Effector memory CD4-positive, alpha-beta T cell (primary cell): ENCODE measurements at regions not wholly inside any gene's neighbourhood (a gene's known extent, or its start where the extent isn't known, plus 50 kb on each side); places are given as distances from the start of the nearest gene placed in this dataset.

Experiments used
- DNase-seq, 3 donors: peaks; one replicate each; pipeline ENCODE4 v3.0.0-alpha.2; 2020
- H3K27ac ChIP-seq: 2 replicates; pipeline ENCODE4 v1.7.0; 2013; ENCODE audit warnings: mild to moderate bottlenecking, low read length, moderate library complexity; ENCODE audit not compliant: insufficient read depth, poor library complexity, severe bottlenecking
- H3K27me3 ChIP-seq: replicated peaks from 2 replicates; pipeline ENCODE4 v1.7.0; 2013; ENCODE audit warnings: mild to moderate bottlenecking, low read length; ENCODE audit not compliant: insufficient read depth, control insufficient read depth, poor library complexity, severe bottlenecking
- H3K36me3 ChIP-seq: 2 replicates; pipeline ENCODE4 v1.7.0; 2013; ENCODE audit warnings: mild to moderate bottlenecking, low read length, moderate library complexity; ENCODE audit not compliant: control insufficient read depth, insufficient read depth
- H3K4me1 ChIP-seq: 2 replicates; pipeline ENCODE4 v1.7.0; 2013; ENCODE audit warnings: low read length, mild to moderate bottlenecking; ENCODE audit not compliant: control insufficient read depth, insufficient read depth, poor library complexity, severe bottlenecking
- H3K4me3 ChIP-seq: 2 replicates; pipeline ENCODE4 v1.7.0; 2013; ENCODE audit warnings: low read length, low read depth, mild to moderate bottlenecking; ENCODE audit not compliant: insufficient read depth, poor library complexity, severe bottlenecking
- H3K9me3 ChIP-seq: 2 replicates; pipeline ENCODE4 v1.7.0; 2013; ENCODE audit warnings: mild to moderate bottlenecking, low read length, moderate library complexity; ENCODE audit not compliant: control insufficient read depth

DNA sequence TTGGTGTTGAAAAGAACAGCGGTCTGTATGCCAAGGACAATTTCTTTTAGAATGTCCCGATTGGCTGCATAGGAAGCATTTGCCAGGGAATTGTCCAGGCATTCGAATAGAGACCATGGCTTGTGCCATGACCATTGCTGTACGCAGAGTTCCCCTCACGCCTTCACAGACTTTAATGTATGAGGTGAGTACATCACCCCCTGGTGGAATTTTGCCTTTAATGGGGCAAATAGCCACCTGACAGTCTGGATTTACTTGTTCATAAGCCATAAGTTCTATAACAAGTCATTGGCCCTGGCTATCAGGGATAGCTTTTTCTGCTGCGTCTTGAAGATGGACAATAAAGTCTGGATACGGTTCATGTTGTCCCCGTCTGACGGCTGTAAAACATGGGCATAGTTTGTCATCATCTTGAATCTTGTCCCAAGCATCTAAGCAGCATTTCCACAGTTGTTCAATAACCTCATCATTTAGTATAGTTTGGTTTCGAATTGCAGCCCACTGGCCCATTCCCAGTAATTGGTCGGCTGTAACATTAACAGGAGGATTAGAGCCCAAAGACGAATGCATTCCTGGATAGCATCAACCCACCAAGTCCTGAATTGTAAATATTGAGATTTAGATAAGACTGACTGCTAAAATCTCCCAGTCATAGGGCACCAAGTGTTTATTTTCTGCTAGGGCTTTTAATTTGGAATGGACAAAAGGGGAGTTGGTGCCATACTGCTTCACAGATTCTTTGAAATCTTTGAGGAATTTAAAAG, 67.7 kb upstream of the ARL4D start:
- Histone ChIP-seq H3K9me3 (no peaks in the 10 kb centered on the region), H3K27ac (no peak overlapping the region), H3K4me1 (peaks cover 3% of the 10 kb centered on the region), H3K4me3 (no peak overlapping the region), H3K36me3 (no peaks in the 10 kb centered on the region), H3K27me3 (no peaks in the 10 kb centered on the region)
- no peak for DNase-seq

DNA sequence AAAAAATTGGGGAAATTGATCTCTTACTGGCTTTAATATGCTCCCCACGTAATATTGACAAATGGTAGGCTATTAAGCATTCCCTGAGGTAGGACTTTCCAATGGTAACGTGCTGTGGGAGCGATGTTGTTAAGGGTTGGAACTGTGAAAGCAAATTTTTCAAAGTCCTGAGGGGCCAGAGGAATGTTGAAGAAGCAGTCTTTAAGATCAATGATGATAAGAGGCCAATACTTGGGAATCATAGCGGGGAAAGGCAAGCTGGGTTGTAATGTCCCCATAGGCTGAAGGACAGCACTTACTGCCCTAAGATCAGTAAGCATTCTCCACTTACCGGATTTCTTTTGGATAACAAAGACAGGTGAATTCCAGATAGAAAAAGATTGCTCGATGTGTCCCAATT, 69.6 kb upstream of the ARL4D start:
- H3K27me3 ChIP-seq, result no peaks in the 10 kb centered on the region
- no peak for DNase-seq
- no peaks in the 10 kb centered on the region for H3K36me3 ChIP-seq
- H3K27ac ChIP-seq, result no peak overlapping the region
- no peaks in the 10 kb centered on the region for H3K9me3 ChIP-seq
- H3K4me1 ChIP-seq, result peaks cover 3% of the 10 kb centered on the region
- H3K4me3 ChIP-seq, result no peak overlapping the region

DNA sequence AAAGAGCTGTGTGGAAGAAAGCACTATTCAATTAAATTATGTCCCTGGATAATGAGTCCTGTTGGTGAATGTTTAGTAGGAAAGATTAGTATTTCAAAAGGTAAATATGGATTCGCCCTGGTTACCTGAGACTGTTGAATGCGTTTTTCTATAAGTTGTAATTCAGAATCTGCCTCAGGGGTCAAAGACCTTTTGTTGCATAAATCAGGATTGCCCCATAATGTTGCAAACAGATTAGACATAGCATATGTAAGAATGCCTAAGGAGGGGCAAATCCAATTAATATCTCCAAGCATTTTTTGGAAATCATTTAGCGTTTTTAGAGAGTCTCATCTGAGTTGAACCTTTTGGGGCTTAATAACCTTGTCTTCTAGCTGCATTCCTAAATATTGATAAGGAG, 70.1 kb upstream of the ARL4D start:
- H3K4me3 ChIP-seq, result no peak overlapping the region
- H3K4me1 ChIP-seq, result no peaks in the 10 kb centered on the region
- no peaks in the 10 kb centered on the region for H3K9me3 ChIP-seq
- H3K27ac ChIP-seq, result no peak overlapping the region
- H3K36me3 ChIP-seq, result no peaks in the 10 kb centered on the region
- H3K27me3 ChIP-seq, result no peaks in the 10 kb centered on the region
- DNase-seq, result no peak

DNA sequence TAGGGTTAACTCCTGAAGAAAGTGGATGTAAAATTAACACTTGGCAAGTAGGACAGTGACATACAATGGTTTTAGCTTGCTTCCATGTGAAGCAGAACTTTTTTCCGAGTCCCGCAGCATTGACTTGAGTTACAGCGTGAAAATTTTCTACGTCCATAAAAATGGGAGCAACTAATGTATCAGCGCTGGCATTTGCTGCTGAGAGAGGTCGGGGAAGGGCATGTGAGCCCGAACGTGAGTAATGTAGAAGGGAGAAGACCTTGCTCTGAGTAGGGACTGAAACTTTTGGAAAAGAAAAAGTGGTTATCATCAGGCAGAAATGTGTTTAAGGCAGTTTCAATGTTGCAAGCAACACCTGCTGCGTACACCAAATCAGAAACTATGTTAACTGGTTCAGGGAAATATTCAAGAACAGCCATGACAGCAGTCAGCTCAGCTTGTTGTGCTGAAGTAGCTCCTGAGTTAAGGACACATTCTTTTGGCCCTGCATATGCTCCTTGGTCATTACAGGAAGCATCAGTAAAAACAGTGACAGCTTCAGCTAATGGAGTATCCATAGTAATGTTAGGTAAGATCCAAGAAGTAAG, 70.9 kb upstream of the ARL4D start:
- Histone ChIP-seq H3K4me1 (no peaks in the 10 kb centered on the region), H3K27ac (no peak overlapping the region), H3K9me3 (no peaks in the 10 kb centered on the region), H3K36me3 (no peaks in the 10 kb centered on the region), H3K27me3 (no peaks in the 10 kb centered on the region), H3K4me3 (no peak overlapping the region)
- no peak for DNase-seq

DNA sequence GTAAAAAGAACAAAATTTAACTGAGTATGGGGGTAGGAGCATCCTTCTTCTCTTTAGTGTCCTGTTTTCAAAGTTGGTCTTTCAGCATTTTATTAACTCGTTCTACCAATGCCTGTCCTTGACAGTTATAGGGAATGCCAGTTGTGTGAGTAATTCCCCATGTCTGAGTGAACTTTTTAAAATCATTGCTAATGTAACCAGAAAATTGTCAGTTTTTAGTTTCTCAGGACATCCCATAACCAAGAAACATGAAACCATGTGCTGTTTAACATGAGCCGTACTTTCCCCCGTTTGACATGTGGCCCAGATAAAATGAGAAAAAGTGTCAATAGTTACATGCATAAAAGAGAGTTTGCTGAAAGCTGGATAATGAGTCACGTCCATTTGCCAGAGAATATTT, 71.4 kb upstream of the ARL4D start:
- H3K36me3 ChIP-seq, result no peaks in the 10 kb centered on the region
- H3K4me3 ChIP-seq, result no peak overlapping the region
- no peaks in the 10 kb centered on the region for H3K27me3 ChIP-seq
- no peak for DNase-seq
- no peak overlapping the region for H3K27ac ChIP-seq
- no peaks in the 10 kb centered on the region for H3K4me1 ChIP-seq
- no peaks in the 10 kb centered on the region for H3K9me3 ChIP-seq

DNA sequence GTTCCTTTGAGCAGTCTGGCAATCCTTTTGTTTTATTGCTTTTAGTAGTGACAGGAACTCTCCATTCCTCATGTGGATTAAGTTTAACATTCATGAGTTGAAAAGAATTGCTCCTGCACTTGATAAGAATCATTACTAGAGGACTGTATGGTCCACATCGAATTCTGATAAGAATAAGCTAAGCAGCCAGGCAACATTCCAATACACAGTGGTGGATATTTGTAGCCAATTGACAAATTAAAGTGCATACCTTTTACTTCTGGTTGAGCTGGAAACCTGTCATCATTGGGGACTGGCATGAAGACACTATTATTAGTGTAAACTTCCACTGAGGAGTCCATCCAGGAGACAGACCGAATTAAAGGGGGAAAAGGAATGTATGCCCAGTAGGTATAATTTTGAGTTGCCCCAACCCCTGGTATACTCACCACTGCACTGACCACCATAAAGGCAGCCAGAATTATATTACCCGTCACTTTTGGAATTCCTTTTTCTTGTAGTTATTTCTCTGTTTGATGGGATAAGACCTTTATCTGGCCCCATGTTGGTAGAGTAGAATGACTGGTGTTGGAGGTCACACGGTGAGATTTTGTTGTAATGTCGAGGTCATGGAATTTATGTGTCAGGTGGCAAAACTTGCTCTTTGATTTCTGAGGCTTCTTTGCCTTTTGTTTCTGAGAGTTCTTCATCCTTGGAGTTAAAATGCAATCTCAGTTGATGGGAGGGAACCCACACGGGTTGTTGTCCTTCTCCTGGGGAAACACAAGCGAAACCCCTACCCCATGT, 72.1 kb upstream of the ARL4D start:
- no peak for DNase-seq
- Histone ChIP-seq H3K4me1 (no peaks in the 10 kb centered on the region), H3K4me3 (no peak overlapping the region), H3K9me3 (no peaks in the 10 kb centered on the region), H3K36me3 (no peaks in the 10 kb centered on the region), H3K27ac (no peak overlapping the region), H3K27me3 (no peaks in the 10 kb centered on the region)

DNA sequence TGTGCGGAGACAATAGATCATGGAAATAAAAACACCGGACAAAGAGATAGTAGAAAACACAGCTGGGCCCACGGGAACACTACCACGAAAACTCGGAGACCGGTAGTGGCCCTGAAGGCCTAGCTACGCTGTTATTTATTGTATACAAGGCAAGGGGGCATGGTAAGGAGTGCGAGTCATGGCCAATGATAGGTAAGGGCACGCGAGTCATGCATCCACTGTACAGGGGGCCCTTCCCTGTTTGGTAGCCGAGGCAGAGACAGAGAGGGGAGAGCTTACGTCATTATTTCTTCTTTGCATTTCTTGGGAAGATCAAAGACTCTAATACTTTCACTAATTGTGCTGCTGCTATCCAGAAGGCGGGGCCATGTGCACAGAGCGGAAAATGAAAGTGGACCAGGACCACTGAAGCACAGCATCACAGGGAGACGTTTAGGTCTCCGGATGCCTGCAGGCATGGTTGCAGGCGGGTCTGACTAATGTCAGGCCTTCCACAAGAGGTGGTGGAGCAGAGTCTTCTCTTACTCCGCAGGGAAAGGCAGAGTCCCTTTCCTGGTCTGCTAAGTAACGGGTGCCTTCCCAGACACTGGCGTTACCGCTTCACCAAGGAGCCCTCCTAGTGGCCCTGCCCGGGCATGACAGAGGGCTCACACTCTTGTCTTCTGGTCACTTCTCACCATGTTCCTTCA, 74.4 kb upstream of the ARL4D start:
- H3K9me3 ChIP-seq, result peaks cover 4% of the 10 kb centered on the region
- no peak overlapping the region for H3K4me3 ChIP-seq
- no peak overlapping the region for H3K27ac ChIP-seq
- no peaks in the 10 kb centered on the region for H3K4me1 ChIP-seq
- DNase-seq, result no peak
- no peaks in the 10 kb centered on the region for H3K36me3 ChIP-seq
- no peaks in the 10 kb centered on the region for H3K27me3 ChIP-seq

DNA sequence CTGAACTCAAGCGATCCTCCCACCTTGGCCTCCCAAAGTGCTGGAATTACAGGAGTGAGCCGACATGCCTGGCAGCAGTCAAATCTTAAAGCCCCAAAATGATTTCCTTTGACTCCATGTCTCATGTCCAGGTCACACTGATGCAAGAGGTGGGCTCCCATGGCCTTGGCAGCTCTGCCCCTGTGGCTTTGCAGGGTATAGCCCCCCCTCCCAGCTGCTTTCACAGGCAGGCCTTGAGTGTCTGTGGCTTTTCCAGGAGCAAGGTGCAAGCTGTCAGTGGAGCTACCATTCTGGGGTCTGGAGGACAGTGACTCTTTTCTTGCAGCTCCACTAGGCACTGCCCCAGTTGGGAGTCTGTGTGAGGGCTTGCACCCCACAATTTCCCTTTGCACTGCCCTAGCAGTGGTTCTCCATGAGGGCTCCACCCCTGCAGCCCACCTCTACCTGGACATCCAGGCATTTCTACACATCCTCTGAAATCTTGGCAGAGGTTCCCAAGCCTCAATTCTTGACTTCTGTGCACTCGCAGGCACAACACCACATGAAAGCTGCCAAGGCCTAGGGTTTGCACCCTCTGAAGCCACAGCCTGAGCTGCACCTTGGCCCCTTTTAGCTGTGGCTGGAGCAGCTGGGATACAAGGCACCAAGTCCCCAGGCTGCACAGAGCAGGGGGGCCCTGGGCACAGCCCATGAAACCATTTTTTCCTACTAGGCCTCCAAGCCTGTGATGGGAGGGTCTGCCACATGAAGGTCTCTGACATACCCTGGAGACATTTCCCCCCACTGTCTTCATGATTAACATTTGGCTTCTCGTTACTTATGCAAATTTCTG, 79.3 kb upstream of the ARL4D start:
- DNase-seq, result no peak
- no peak overlapping the region for H3K27ac ChIP-seq
- no peaks in the 10 kb centered on the region for H3K4me1 ChIP-seq
- no peaks in the 10 kb centered on the region for H3K27me3 ChIP-seq
- H3K36me3 ChIP-seq, result no peaks in the 10 kb centered on the region
- H3K9me3 ChIP-seq, result peaks cover 4% of the 10 kb centered on the region
- no peak overlapping the region for H3K4me3 ChIP-seq

DNA sequence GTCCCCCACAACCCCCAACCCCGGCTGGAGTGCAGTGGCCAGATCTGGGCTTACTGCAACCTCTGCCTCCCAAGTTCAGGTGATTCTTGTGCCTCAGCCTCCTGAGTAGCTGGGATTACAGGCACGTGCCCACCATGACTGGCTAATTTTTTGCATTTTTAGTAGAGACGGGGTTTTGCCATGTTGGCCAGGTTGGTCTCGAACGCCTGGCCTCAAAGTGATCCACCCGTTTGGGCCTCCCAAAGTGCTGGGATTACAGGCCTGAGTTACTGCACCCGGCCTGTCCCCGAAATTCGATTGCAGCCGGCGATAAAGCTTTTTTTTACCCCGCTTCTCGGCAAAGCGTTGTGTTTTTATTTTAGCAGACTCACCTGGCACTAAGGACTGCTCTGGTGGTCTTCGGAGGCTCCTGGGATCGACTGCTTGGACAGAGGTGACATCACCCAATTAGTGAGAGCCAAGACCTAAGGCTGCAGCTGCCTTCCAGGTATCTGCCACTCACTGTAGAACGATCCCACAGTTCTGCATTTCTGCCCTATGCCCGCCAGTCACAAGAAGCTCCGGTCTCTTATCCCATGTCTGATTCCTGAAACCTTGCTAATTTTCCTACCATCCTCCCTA, 82.2 kb upstream of the ARL4D start:
- peak in 2 of 3 donors; percentile 22 to 32 for DNase-seq
- no peaks in the 10 kb centered on the region for H3K36me3 ChIP-seq
- no peak overlapping the region for H3K27ac ChIP-seq
- no peaks in the 10 kb centered on the region for H3K4me1 ChIP-seq
- no peak overlapping the region for H3K4me3 ChIP-seq
- H3K27me3 ChIP-seq, result no peaks in the 10 kb centered on the region
- H3K9me3 ChIP-seq, result peaks cover 4% of the 10 kb centered on the region
